MM.1S (cell line): ENCODE measurements at regions not wholly inside any gene's neighbourhood (a gene's known extent, or its start where the extent isn't known, plus 50 kb on each side); places are given as distances from the start of the nearest gene placed in this dataset.

Experiments used
- DNase-seq: peaks from one replicate; pipeline ENCODE4 v3.0.0-alpha.2; 2015
- H2AFZ ChIP-seq: fragments of 300-600 bp; sonication (generic); 2 replicates; pipeline ENCODE4 v1.6.0; 2016; ENCODE audit warnings: antibody characterized with exemption, low read length
- H3F3A ChIP-seq: fragments of 300-600 bp; sonication (generic); 2 replicates; pipeline ENCODE4 v1.6.1; 2016; ENCODE audit warnings: mild to moderate bottlenecking, antibody characterized with exemption, low read length, moderate library complexity, mixed read lengths; ENCODE audit not compliant: insufficient read depth
- H3K27ac ChIP-seq: fragments of 300-600 bp; sonication (generic); 2 replicates; pipeline ENCODE4 v1.5.1; 2016; ENCODE audit warnings: mild to moderate bottlenecking, low read length
- H3K27me3 ChIP-seq: fragments of 300-600 bp; sonication (generic); replicated peaks from 2 replicates; pipeline ENCODE4 v1.6.0; 2016; ENCODE audit warnings: low read length; ENCODE audit not compliant: insufficient read depth
- H3K36me3 ChIP-seq: fragments of 300-600 bp; sonication (generic); replicated peaks from 2 replicates; pipeline ENCODE4 v1.6.1; 2016; ENCODE audit warnings: mild to moderate bottlenecking, low read length, mixed read lengths; ENCODE audit not compliant: insufficient read depth
- H3K4me1 ChIP-seq: fragments of 300-600 bp; sonication (generic); 2 replicates; pipeline ENCODE4 v1.6.1; 2016; ENCODE audit warnings: low read length, mixed read lengths
- H3K4me2 ChIP-seq: fragments of 300-600 bp; sonication (generic); 2 replicates; pipeline ENCODE4 v1.6.0; 2016; ENCODE audit warnings: low read depth, low read length
- H3K4me3 ChIP-seq: fragments of 300-600 bp; sonication (generic); 2 replicates; pipeline ENCODE4 v1.5.1; 2016; ENCODE audit warnings: low read length, mixed read lengths
- H3K79me2 ChIP-seq: fragments of 300-600 bp; sonication (generic); 2 replicates; pipeline ENCODE4 v1.6.1; 2016; ENCODE audit warnings: mixed run types, low read length, mixed read lengths
- H3K9ac ChIP-seq: fragments of 300-600 bp; sonication (generic); 2 replicates; pipeline ENCODE4 v1.6.1; 2016; ENCODE audit warnings: low read length, mixed read lengths
- H3K9me2 ChIP-seq: fragments of 300-600 bp; sonication (generic); replicated peaks from 2 replicates; pipeline ENCODE4 v1.6.1; 2016; ENCODE audit warnings: mild to moderate bottlenecking, low read length, mixed read lengths; ENCODE audit not compliant: insufficient read depth
- H3K9me3 ChIP-seq: fragments of 300-600 bp; sonication (generic); replicated peaks from 2 replicates; pipeline ENCODE4 v1.6.1; 2016; ENCODE audit warnings: mild to moderate bottlenecking, low read length, mixed read lengths; ENCODE audit not compliant: insufficient read depth
- H4K20me1 ChIP-seq: fragments of 300-600 bp; sonication (generic); 2 replicates; pipeline ENCODE4 v1.6.1; 2016; ENCODE audit warnings: mild to moderate bottlenecking, low read length, moderate library complexity, mixed read lengths; ENCODE audit not compliant: insufficient read depth
- CTCF ChIP-seq: fragments of 300-600 bp; sonication (generic); IDR thresholded peaks from 2 replicates; pipeline ENCODE4 v1.5.1; 2016; ENCODE audit warnings: antibody characterized with exemption, low read length, mixed read lengths
- EZH2 ChIP-seq: fragments of 300-600 bp; sonication (generic); optimal IDR thresholded peaks from 2 replicates; pipeline ENCODE3; 2017; ENCODE audit warnings: low read depth, mild to moderate bottlenecking, antibody characterized with exemption, low read length, mixed read lengths
- EZH2phosphoT487 ChIP-seq: fragments of 300-600 bp; sonication (generic); IDR thresholded peaks from 2 replicates; pipeline ENCODE4 v1.6.1; 2018; ENCODE audit warnings: antibody characterized with exemption, low read length

DNA sequence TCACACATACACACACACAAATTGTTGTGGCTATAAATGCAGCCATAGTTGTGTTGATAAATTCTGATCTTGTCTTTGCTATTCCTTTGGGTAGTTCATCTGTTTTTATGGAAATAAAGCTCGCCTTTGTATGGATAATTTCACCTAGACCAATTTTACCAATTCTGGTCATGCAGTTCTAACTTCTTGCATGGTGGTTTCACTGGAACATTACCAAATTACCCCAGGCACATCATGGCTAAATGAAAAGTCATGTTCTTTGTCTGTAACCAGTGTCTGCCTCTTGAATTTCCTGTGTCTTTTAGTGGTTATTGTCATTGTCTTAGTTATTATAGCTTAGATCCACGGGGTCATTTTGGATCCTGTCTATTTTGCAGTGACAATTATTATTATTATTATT, 50.3 kb upstream of the TMC1 start:
- no peaks in the 10 kb centered on the region for H3K9me3 ChIP-seq
- H3K36me3 ChIP-seq = no peaks in the 10 kb centered on the region
- H3K27ac ChIP-seq = no peak overlapping the region
- DNase-seq = no peak
- no peaks in the 10 kb centered on the region for H3K9me2 ChIP-seq
- H3K4me3 ChIP-seq = no peak overlapping the region
- no peak for TF ChIP-seq EZH2phosphoT487
- no peak for TF ChIP-seq CTCF
- TF ChIP-seq EZH2 = no peak
- no peak overlapping the region for H3K9ac ChIP-seq
- no peaks in the 10 kb centered on the region for H3K79me2 ChIP-seq
- no peaks in the 10 kb centered on the region for H4K20me1 ChIP-seq
- no peaks in the 10 kb centered on the region for H3K27me3 ChIP-seq
- H3K4me2 ChIP-seq = no peak overlapping the region
- no peaks in the 10 kb centered on the region; the same call in 1 of the 2 replicates for H3F3A ChIP-seq
- no peak overlapping the region for H2AFZ ChIP-seq
- H3K4me1 ChIP-seq = peaks cover 10% of the 10 kb centered on the region

DNA sequence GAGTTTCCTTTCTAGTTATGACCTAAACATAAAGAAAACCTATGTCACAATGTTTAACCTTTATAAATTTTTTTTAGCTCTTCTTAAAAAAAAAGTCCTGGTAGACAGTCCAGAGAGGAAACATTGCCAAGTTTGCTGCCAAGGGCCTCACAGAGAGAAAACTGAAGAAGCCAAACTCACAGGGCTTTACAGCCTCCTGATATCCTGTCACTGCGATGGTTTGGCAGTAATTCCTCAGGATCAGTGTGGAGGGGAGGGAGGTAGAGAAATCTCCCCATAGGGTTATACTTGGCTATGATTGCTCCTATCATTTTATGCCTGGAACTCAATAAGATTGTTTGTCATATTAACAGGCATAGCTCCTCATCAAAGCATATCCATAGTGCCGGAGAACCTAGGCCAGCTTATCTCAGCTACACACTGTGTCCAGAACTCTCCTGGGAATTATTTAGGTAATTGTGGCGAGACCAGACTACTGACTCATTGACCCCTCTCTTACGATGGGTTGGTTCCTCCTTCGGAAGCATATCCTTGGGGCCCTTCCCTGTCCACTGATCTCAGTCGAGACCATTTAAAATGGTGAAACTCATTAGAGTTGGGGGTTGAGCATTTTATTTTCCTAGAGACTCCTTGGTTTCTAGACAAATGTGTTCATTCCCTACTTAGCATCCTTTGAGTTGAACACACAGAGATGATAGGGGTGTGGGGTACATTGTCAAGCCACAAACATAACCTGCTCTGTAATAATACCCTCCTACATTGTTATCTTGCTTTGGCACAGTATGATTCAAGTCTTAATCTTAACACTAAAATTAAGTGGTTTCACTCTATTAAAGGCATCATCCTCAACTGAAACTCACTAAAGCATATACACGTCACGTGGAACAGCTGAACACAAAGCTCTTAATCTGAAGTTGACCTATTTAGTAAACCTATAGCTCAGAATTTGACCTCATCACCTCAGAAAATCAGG, 53.4 kb upstream of the TMC1 start:
- Histone ChIP-seq H3K4me2 (no peak overlapping the region), H3K9ac (no peak overlapping the region), H3K4me3 (no peak overlapping the region), H4K20me1 (no peaks in the 10 kb centered on the region), H2AFZ (no peak overlapping the region), H3K79me2 (no peaks in the 10 kb centered on the region), H3K36me3 (no peaks in the 10 kb centered on the region), H3K27me3 (no peaks in the 10 kb centered on the region), H3K9me2 (no peaks in the 10 kb centered on the region), H3K4me1 (peaks cover 2% of the 10 kb centered on the region), H3F3A (no peaks in the 10 kb centered on the region), H3K9me3 (no peaks in the 10 kb centered on the region), H3K27ac (no peak overlapping the region)
- no peak for TF ChIP-seq EZH2phosphoT487
- TF ChIP-seq CTCF = no peak
- no peak for TF ChIP-seq EZH2
- no peak for DNase-seq

DNA sequence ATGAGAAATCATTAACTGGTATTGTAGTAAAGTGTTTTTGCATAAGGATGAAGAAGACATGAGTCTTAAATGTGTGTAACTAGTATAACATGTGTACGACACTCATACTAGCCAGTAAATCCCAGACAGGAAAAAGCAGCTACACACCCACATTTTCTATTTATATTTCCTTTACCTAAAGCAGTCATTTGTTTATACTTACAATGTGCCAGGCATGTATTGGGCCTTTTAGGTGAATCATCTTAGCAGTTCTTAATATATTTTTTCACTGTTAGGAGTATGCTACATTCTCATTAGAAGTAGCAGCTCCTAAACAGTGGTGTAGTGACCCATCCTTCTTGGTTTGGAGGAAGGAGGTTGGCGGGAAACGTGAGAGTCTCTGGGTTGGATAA, 55.8 kb upstream of the TMC1 start:
- Histone ChIP-seq H3K9ac (no peak overlapping the region), H3K79me2 (no peaks in the 10 kb centered on the region), H3K4me1 (no peaks in the 10 kb centered on the region), H4K20me1 (no peaks in the 10 kb centered on the region), H3K27me3 (no peaks in the 10 kb centered on the region), H3K9me2 (no peaks in the 10 kb centered on the region), H3K4me3 (no peak overlapping the region), H2AFZ (no peak overlapping the region), H3K9me3 (no peaks in the 10 kb centered on the region), H3K4me2 (no peak overlapping the region), H3F3A (no peaks in the 10 kb centered on the region), H3K36me3 (no peaks in the 10 kb centered on the region), H3K27ac (no peak overlapping the region)
- TF ChIP-seq CTCF (no peak), EZH2phosphoT487 (no peak), EZH2 (no peak)
- no peak for DNase-seq
